ENCODE measurements at regions not wholly inside any gene's neighbourhood (a gene's known extent, or its start where the extent isn't known, plus 50 kb on each side); places are given as distances from the start of the nearest gene placed in this dataset.

GRCh38 chr3:73718326-73719110 lies 93.8 kb upstream of the PDZRN3 start:
- no peak for DNase-seq
- Mint-ChIP-seq H3K36me3 (ENCODE audit: low read depth) (no peaks in the 10 kb centered on the region), H3K9me3 (no peaks in the 10 kb centered on the region), H3K27me3 (peaks cover 2% of the 10 kb centered on the region), H3K4me1 (no peaks in the 10 kb centered on the region), H3K27ac (no peak overlapping the region), H3K4me3 (no peak overlapping the region)
- ATAC-seq = no peak

GRCh38 chr3:73716418-73716817 lies 91.7 kb upstream of the PDZRN3 start:
- no peak overlapping the region for H3K4me3 Mint-ChIP-seq
- DNase-seq = no peak
- H3K36me3 Mint-ChIP-seq (ENCODE audit: low read depth) = no peaks in the 10 kb centered on the region
- H3K4me1 Mint-ChIP-seq = no peaks in the 10 kb centered on the region
- peaks cover 2% of the 10 kb centered on the region for H3K27me3 Mint-ChIP-seq
- peaks cover under 1% of the 10 kb centered on the region for H3K9me3 Mint-ChIP-seq
- no peak for ATAC-seq
- no peak overlapping the region for H3K27ac Mint-ChIP-seq

GRCh38 chr3:73710340-73710739 lies 85.6 kb upstream of the PDZRN3 start:
- H3K4me1 Mint-ChIP-seq = no peaks in the 10 kb centered on the region
- no peaks in the 10 kb centered on the region for H3K36me3 Mint-ChIP-seq (ENCODE audit: low read depth)
- no peak for ATAC-seq
- no peak overlapping the region for H3K27ac Mint-ChIP-seq
- H3K4me3 Mint-ChIP-seq = no peak overlapping the region
- H3K27me3 Mint-ChIP-seq = no peaks in the 10 kb centered on the region
- DNase-seq = no peak
- peaks cover 14% of the 10 kb centered on the region for H3K9me3 Mint-ChIP-seq

GRCh38 chr3:73709712-73710111 lies 85.0 kb upstream of the PDZRN3 start:
- Mint-ChIP-seq H3K9me3 (peaks cover 14% of the 10 kb centered on the region), H3K4me3 (no peak overlapping the region), H3K4me1 (no peaks in the 10 kb centered on the region), H3K36me3 (ENCODE audit: low read depth) (no peaks in the 10 kb centered on the region), H3K27me3 (no peaks in the 10 kb centered on the region), H3K27ac (no peak overlapping the region)
- ATAC-seq = no peak
- no peak for DNase-seq

- no peaks in the 10 kb centered on the region for H3K4me1 Mint-ChIP-seq
- no peaks in the 10 kb centered on the region for H3K36me3 Mint-ChIP-seq (ENCODE audit: low read depth)
- DNase-seq (no peak), ATAC-seq (no peak)
- peaks cover 14% of the 10 kb centered on the region for H3K9me3 Mint-ChIP-seq
- no peaks in the 10 kb centered on the region for H3K27me3 Mint-ChIP-seq
- no peak overlapping the region for H3K4me3 Mint-ChIP-seq
- no peak overlapping the region for H3K27ac Mint-ChIP-seq
These were observed 84.2 kb upstream of the PDZRN3 start for GRCh38 chr3:73708956-73709355.

- H3K27me3 Mint-ChIP-seq = no peaks in the 10 kb centered on the region
- no peak for ATAC-seq
- no peak for DNase-seq
- peaks cover 14% of the 10 kb centered on the region for H3K9me3 Mint-ChIP-seq
- H3K36me3 Mint-ChIP-seq (ENCODE audit: low read depth) = no peaks in the 10 kb centered on the region
- no peak overlapping the region for H3K27ac Mint-ChIP-seq
- no peak overlapping the region for H3K4me3 Mint-ChIP-seq
- H3K4me1 Mint-ChIP-seq = no peaks in the 10 kb centered on the region
These were observed 83.0 kb upstream of the PDZRN3 start for GRCh38 chr3:73707772-73708171.

- H3K27me3 Mint-ChIP-seq = no peaks in the 10 kb centered on the region
- H3K36me3 Mint-ChIP-seq (ENCODE audit: low read depth) = no peaks in the 10 kb centered on the region
- H3K9me3 Mint-ChIP-seq = peaks cover 14% of the 10 kb centered on the region
- no peak for DNase-seq
- no peaks in the 10 kb centered on the region for H3K4me1 Mint-ChIP-seq
- no peak overlapping the region for H3K4me3 Mint-ChIP-seq
- ATAC-seq = no peak
- no peak overlapping the region for H3K27ac Mint-ChIP-seq
These were observed 82.0 kb upstream of the PDZRN3 start for GRCh38 chr3:73706771-73707170.

- H3K9me3 Mint-ChIP-seq = peaks cover 10% of the 10 kb centered on the region
- H3K27ac Mint-ChIP-seq = no peak overlapping the region
- H3K4me3 Mint-ChIP-seq = no peak overlapping the region
- no peaks in the 10 kb centered on the region for H3K27me3 Mint-ChIP-seq
- ATAC-seq = no peak
- DNase-seq = no peak
- no peaks in the 10 kb centered on the region for H3K36me3 Mint-ChIP-seq (ENCODE audit: low read depth)
- no peaks in the 10 kb centered on the region for H3K4me1 Mint-ChIP-seq
These were observed 81.1 kb upstream of the PDZRN3 start for GRCh38 chr3:73705792-73706191.

- Mint-ChIP-seq H3K36me3 (ENCODE audit: low read depth) (no peaks in the 10 kb centered on the region), H3K27me3 (no peaks in the 10 kb centered on the region), H3K4me1 (no peaks in the 10 kb centered on the region), H3K9me3 (peaks cover under 1% of the 10 kb centered on the region), H3K4me3 (no peak overlapping the region), H3K27ac (no peak overlapping the region)
- no peak for ATAC-seq
- no peak for DNase-seq
These were observed 74.6 kb upstream of the PDZRN3 start for GRCh38 chr3:73699327-73699726.

- Mint-ChIP-seq H3K4me1 (no peaks in the 10 kb centered on the region), H3K4me3 (no peak overlapping the region), H3K36me3 (ENCODE audit: low read depth) (no peaks in the 10 kb centered on the region), H3K27me3 (no peaks in the 10 kb centered on the region), H3K27ac (no peak overlapping the region), H3K9me3 (peaks cover 5% of the 10 kb centered on the region)
- ATAC-seq (no peak), DNase-seq (no peak)
These were observed 72.3 kb upstream of the PDZRN3 start for GRCh38 chr3:73697020-73697419.

- H3K4me1 Mint-ChIP-seq = no peaks in the 10 kb centered on the region
- ATAC-seq (no peak), DNase-seq (no peak)
- peaks cover 5% of the 10 kb centered on the region for H3K9me3 Mint-ChIP-seq
- H3K36me3 Mint-ChIP-seq (ENCODE audit: low read depth) = no peaks in the 10 kb centered on the region
- H3K27me3 Mint-ChIP-seq = no peaks in the 10 kb centered on the region
- H3K4me3 Mint-ChIP-seq = no peak overlapping the region
- H3K27ac Mint-ChIP-seq = no peak overlapping the region
These were observed 71.1 kb upstream of the PDZRN3 start for GRCh38 chr3:73695841-73696240.

GRCh38 chr3:73694983-73695757 lies 70.4 kb upstream of the PDZRN3 start:
- Mint-ChIP-seq H3K4me1 (no peaks in the 10 kb centered on the region), H3K27me3 (no peaks in the 10 kb centered on the region), H3K4me3 (no peak overlapping the region), H3K9me3 (peaks cover 5% of the 10 kb centered on the region), H3K27ac (no peak overlapping the region), H3K36me3 (ENCODE audit: low read depth) (no peaks in the 10 kb centered on the region)
- DNase-seq (no peak), ATAC-seq (no peak)

- peaks cover 2% of the 10 kb centered on the region for H3K27me3 Mint-ChIP-seq
- no peak overlapping the region for H3K27ac Mint-ChIP-seq
- H3K4me1 Mint-ChIP-seq = no peaks in the 10 kb centered on the region
- no peaks in the 10 kb centered on the region for H3K36me3 Mint-ChIP-seq (ENCODE audit: low read depth)
- DNase-seq = no peak
- H3K9me3 Mint-ChIP-seq = no peaks in the 10 kb centered on the region
- ATAC-seq = no peak
- no peak overlapping the region for H3K4me3 Mint-ChIP-seq
These were observed 62.6 kb upstream of the PDZRN3 start for GRCh38 chr3:73687106-73688004.

- Mint-ChIP-seq H3K9me3 (no peaks in the 10 kb centered on the region), H3K4me3 (no peak overlapping the region), H3K4me1 (no peaks in the 10 kb centered on the region), H3K36me3 (ENCODE audit: low read depth) (no peaks in the 10 kb centered on the region), H3K27ac (no peak overlapping the region), H3K27me3 (peaks cover 2% of the 10 kb centered on the region)
- ATAC-seq = no peak
- no peak for DNase-seq
These were observed 60.3 kb upstream of the PDZRN3 start for GRCh38 chr3:73685061-73685460.
